NT2/D1 (cell line): ENCODE measurements at regions not wholly inside any gene's neighbourhood (a gene's known extent, or its start where the extent isn't known, plus 50 kb on each side); places are given as distances from the start of the nearest gene placed in this dataset.

Experiments
- DNase-seq: peaks from one replicate; pipeline ENCODE4 v3.0.0-alpha.2; 2011; ENCODE audit warnings: low read depth, low spot score
- H3K27me3 ChIP-seq: 2 replicates; pipeline ENCODE4 v1.6.0; 2011; ENCODE audit warnings: mild to moderate bottlenecking; ENCODE audit not compliant: insufficient read length, insufficient read depth
- H3K36me3 ChIP-seq: 2 replicates; pipeline ENCODE4 v1.6.1; 2011; ENCODE audit warnings: mild to moderate bottlenecking, low read length, mixed read lengths; ENCODE audit not compliant: insufficient read depth, insufficient read length
- H3K4me1 ChIP-seq: 2 replicates; pipeline ENCODE4 v1.5.1; 2011; ENCODE audit not compliant: insufficient read depth, insufficient read length
- H3K4me3 ChIP-seq: 2 replicates; pipeline ENCODE4 v1.5.1; 2011; ENCODE audit warnings: low read depth; ENCODE audit not compliant: insufficient read length
- H3K9ac ChIP-seq: 2 replicates; pipeline ENCODE4 v1.6.0; 2011; ENCODE audit warnings: low read depth; ENCODE audit not compliant: insufficient read length
- H3K9me3 ChIP-seq: 2 replicates; pipeline ENCODE4 v1.5.1; 2011; ENCODE audit warnings: mild to moderate bottlenecking, low read length; ENCODE audit not compliant: insufficient read depth
- SUZ12 ChIP-seq: IDR thresholded peaks from 2 replicates; pipeline ENCODE4 v1.6.1; 2011; ENCODE audit not compliant: insufficient read length, insufficient read depth; ENCODE audit errors: extremely low read depth
- YY1 ChIP-seq: IDR thresholded peaks from 2 replicates; pipeline ENCODE4 v1.6.1; 2011; ENCODE audit not compliant: insufficient read length, insufficient read depth
- ZNF274 ChIP-seq: IDR thresholded peaks from 2 replicates; pipeline ENCODE4 v1.6.1; 2011; ENCODE audit warnings: mild to moderate bottlenecking, low read depth, low read length

- no peak overlapping the region for H3K4me3 ChIP-seq
- no peak for DNase-seq
- TF ChIP-seq ZNF274, result no peak
- no peak for TF ChIP-seq YY1
- no peak for TF ChIP-seq SUZ12
- no peaks in the 10 kb centered on the region for H3K9me3 ChIP-seq
- H3K9ac ChIP-seq, result no peak overlapping the region
- H3K36me3 ChIP-seq, result no peaks in the 10 kb centered on the region
- H3K27me3 ChIP-seq, result no peaks in the 10 kb centered on the region
- no peaks in the 10 kb centered on the region for H3K4me1 ChIP-seq
Observed at GRCh38 chr1:214837376-214837775, 234.4 kb downstream of the CENPF start.

DNA sequence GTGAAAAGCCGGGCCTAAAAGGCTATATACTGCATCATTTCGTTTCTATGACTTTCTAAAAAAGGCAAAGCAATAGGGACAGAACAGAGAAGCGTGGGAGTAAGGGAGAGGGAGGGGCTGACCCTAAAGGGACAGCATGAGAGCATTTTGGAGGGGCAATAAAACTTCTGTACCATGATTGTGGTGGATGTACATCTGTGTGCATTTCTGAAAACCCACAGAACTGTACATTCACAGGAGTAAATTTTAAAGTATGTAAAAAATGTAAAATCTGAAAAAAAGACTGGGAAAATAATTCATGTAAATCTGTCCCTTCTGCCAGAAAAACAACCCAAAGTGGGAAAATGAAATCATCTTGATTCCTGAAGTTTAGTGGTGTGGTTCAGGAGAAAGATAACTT is 235.4 kb downstream of the CENPF start:
- no peak for DNase-seq
- no peaks in the 10 kb centered on the region for H3K27me3 ChIP-seq
- TF ChIP-seq YY1, result no peak
- TF ChIP-seq ZNF274, result no peak
- no peak overlapping the region for H3K9ac ChIP-seq
- no peak overlapping the region for H3K4me3 ChIP-seq
- no peaks in the 10 kb centered on the region for H3K4me1 ChIP-seq
- no peaks in the 10 kb centered on the region for H3K9me3 ChIP-seq
- H3K36me3 ChIP-seq, result no peaks in the 10 kb centered on the region

DNA sequence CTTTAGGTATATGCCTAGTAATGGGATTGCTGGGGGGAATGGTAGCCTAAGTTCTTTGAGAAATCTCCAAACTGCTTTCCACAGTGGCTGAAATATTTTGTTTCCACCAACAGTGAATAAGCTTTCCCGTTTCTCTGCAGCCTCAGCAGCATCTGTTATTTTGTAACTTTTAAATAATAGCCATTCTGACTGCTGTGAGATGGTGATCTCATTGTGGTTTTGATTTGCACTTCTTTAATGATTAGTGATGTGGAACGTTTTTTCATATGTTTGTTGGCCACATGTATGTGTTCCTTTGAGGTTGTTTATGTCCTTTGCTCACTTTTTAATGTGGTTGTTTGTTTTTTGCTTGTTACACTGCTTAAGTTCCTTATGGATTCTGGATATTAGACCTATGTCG is 237.4 kb downstream of the CENPF start:
- H3K4me1 ChIP-seq, result no peaks in the 10 kb centered on the region
- no peaks in the 10 kb centered on the region for H3K36me3 ChIP-seq
- H3K4me3 ChIP-seq, result no peak overlapping the region
- DNase-seq, result no peak
- TF ChIP-seq ZNF274 (no peak), YY1 (no peak), SUZ12 (no peak)
- H3K9me3 ChIP-seq, result no peaks in the 10 kb centered on the region
- no peaks in the 10 kb centered on the region for H3K27me3 ChIP-seq
- no peak overlapping the region for H3K9ac ChIP-seq

GRCh38 chr1:214842856-214843255 is 239.7 kb upstream of the KCNK2 start:
- H3K36me3 ChIP-seq, result no peaks in the 10 kb centered on the region
- no peak overlapping the region for H3K9ac ChIP-seq
- H3K4me3 ChIP-seq, result no peak overlapping the region
- DNase-seq, result no peak
- TF ChIP-seq ZNF274 (no peak), YY1 (no peak), SUZ12 (no peak)
- no peaks in the 10 kb centered on the region for H3K4me1 ChIP-seq
- H3K27me3 ChIP-seq, result no peaks in the 10 kb centered on the region
- H3K9me3 ChIP-seq, result no peaks in the 10 kb centered on the region

- Histone ChIP-seq H3K9me3 (no peaks in the 10 kb centered on the region), H3K4me1 (no peaks in the 10 kb centered on the region), H3K36me3 (no peaks in the 10 kb centered on the region), H3K9ac (no peak overlapping the region), H3K4me3 (no peak overlapping the region), H3K27me3 (no peaks in the 10 kb centered on the region)
- no peak for DNase-seq
- TF ChIP-seq SUZ12 (no peak), YY1 (no peak), ZNF274 (no peak)
Observed at GRCh38 chr1:214843281-214843680, 239.3 kb upstream of the KCNK2 start.

GRCh38 chr1:214844319-214844718 is 238.2 kb upstream of the KCNK2 start:
- H3K27me3 ChIP-seq, result no peaks in the 10 kb centered on the region
- no peaks in the 10 kb centered on the region for H3K36me3 ChIP-seq
- H3K9ac ChIP-seq, result no peak overlapping the region
- H3K4me3 ChIP-seq, result no peak overlapping the region
- DNase-seq, result no peak
- H3K9me3 ChIP-seq, result no peaks in the 10 kb centered on the region
- TF ChIP-seq YY1 (no peak), SUZ12 (no peak), ZNF274 (no peak)
- no peaks in the 10 kb centered on the region for H3K4me1 ChIP-seq

GRCh38 chr1:214846276-214846675 is 236.3 kb upstream of the KCNK2 start:
- no peaks in the 10 kb centered on the region; the same call in 1 of the 2 replicates for H3K9me3 ChIP-seq
- no peak for DNase-seq
- H3K27me3 ChIP-seq, result no peaks in the 10 kb centered on the region
- no peaks in the 10 kb centered on the region for H3K36me3 ChIP-seq
- H3K4me3 ChIP-seq, result no peak overlapping the region
- no peak overlapping the region for H3K9ac ChIP-seq
- no peaks in the 10 kb centered on the region for H3K4me1 ChIP-seq
- TF ChIP-seq SUZ12 (no peak), YY1 (no peak), ZNF274 (no peak)

DNA sequence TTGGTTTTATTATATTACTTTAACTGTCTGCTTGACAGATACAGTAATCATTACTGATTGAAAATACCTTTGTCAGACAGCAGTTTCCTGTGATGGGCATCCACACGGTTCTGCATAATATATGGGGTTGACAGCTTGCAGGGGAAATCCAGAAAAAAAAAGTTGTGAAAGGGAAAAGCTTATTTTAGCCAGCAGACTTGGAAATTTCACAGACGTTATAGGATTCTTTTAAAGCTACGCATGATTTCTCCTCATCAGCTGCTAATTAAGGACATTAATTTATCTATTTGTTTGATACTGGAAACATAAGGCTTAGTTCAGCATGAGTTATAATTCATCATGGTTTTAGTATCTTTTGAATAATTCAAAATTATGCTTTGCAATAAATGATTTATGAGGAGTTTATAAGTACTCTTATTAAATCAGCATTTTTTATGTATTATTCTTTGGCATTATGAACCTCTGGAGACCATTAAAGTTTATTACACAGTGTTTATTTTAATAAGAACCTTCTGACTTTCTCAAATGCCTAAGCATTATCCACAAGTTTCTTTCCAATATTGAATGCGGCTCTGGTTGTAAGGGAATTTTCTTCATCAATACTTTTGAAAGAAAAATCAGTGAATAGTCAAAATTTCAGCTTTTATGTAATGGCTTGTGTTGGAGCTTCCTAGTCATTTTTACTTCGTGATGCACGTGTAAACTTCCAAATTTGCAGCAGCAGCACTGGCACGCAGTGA is 235.3 kb upstream of the KCNK2 start:
- TF ChIP-seq SUZ12 (no peak), YY1 (no peak), ZNF274 (no peak)
- H3K36me3 ChIP-seq, result no peaks in the 10 kb centered on the region
- H3K4me3 ChIP-seq, result no peak overlapping the region
- no peaks in the 10 kb centered on the region; the same call in 1 of the 2 replicates for H3K9me3 ChIP-seq
- H3K4me1 ChIP-seq, result no peaks in the 10 kb centered on the region
- DNase-seq, result no peak
- no peak overlapping the region for H3K9ac ChIP-seq
- no peaks in the 10 kb centered on the region for H3K27me3 ChIP-seq
